ENCODE measurements at regions not wholly inside any gene's neighbourhood (a gene's known extent, or its start where the extent isn't known, plus 50 kb on each side); places are given as distances from the start of the nearest gene placed in this dataset.
"Not testable (repeated sequence)": the region's sequence is repeated elsewhere in the genome, so short reads cannot be mapped to it uniquely, and the experiment has no call there.

GRCh38 chr14:61602003-61602732 lies 93.1 kb upstream of the HIF1A start:
- no peaks in the 10 kb centered on the region for H3K27me3 Mint-ChIP-seq

GRCh38 chr14:61602733-61603077 lies 92.6 kb upstream of the HIF1A start:
- no peaks in the 10 kb centered on the region for H3K9me3 Mint-ChIP-seq
- H3K27me3 Mint-ChIP-seq = no peaks in the 10 kb centered on the region
- peaks cover 9 to 19% (median 15%) of the 10 kb centered on the region in 3 donors for H3K4me1 Mint-ChIP-seq
- no peak overlapping the region for H3K4me3 Mint-ChIP-seq
- no peak overlapping the region for H3K27ac Mint-ChIP-seq
- H3K36me3 Mint-ChIP-seq = peaks cover 3% of the 10 kb centered on the region

More at GRCh38 chr14:61602003-61602732, 93.1 kb upstream of the HIF1A start:
- peaks cover 8 to 19% (median 15%) of the 10 kb centered on the region in 3 donors for H3K4me1 Mint-ChIP-seq
- H3K4me3 Mint-ChIP-seq = peak overlapping the region in 2 of 4 donors; percentile 51 to 60
- H3K36me3 Mint-ChIP-seq = peaks cover 3% of the 10 kb centered on the region
- no peak overlapping the region for H3K27ac Mint-ChIP-seq
- H3K9me3 Mint-ChIP-seq = no peaks in the 10 kb centered on the region

- Mint-ChIP-seq H3K4me1 (peaks cover 9 to 16% (median 13%) of the 10 kb centered on the region in 3 donors), H3K36me3 (peaks cover 3% of the 10 kb centered on the region), H3K27ac (no peak overlapping the region), H3K9me3 (no peaks in the 10 kb centered on the region), H3K27me3 (no peaks in the 10 kb centered on the region), H3K4me3 (no peak overlapping the region)
These were observed 91.6 kb upstream of the HIF1A start for GRCh38 chr14:61603736-61604135.

GRCh38 chr14:61607570-61608244 lies 87.6 kb upstream of the HIF1A start:
- H3K9me3 Mint-ChIP-seq = no peaks in the 10 kb centered on the region

GRCh38 chr14:61608245-61609165 lies 86.8 kb upstream of the HIF1A start:
- Mint-ChIP-seq H3K36me3 (peaks cover 3% of the 10 kb centered on the region), H3K27me3 (no peaks in the 10 kb centered on the region), H3K27ac (no peak overlapping the region), H3K4me1 (peaks cover 0 to 2% (median 2%) of the 10 kb centered on the region in 3 donors), H3K4me3 (no peak overlapping the region), H3K9me3 (no peaks in the 10 kb centered on the region)

More at GRCh38 chr14:61607570-61608244, 87.6 kb upstream of the HIF1A start:
- no peak overlapping the region for H3K4me3 Mint-ChIP-seq
- peaks cover 0 to 2% (median 2%) of the 10 kb centered on the region in 3 donors for H3K4me1 Mint-ChIP-seq
- H3K36me3 Mint-ChIP-seq = peaks cover 3% of the 10 kb centered on the region
- H3K27me3 Mint-ChIP-seq = no peaks in the 10 kb centered on the region
- no peak overlapping the region for H3K27ac Mint-ChIP-seq

GRCh38 chr14:61609191-61609843 lies 86.0 kb upstream of the HIF1A start:
- H3K27me3 Mint-ChIP-seq = no peaks in the 10 kb centered on the region
- H3K36me3 Mint-ChIP-seq = peaks cover 3% of the 10 kb centered on the region
- no peak overlapping the region for H3K4me3 Mint-ChIP-seq
- H3K4me1 Mint-ChIP-seq = peaks cover 0 to 2% (median 2%) of the 10 kb centered on the region in 3 donors
- H3K9me3 Mint-ChIP-seq = no peaks in the 10 kb centered on the region
- H3K27ac Mint-ChIP-seq = no peak overlapping the region

GRCh38 chr14:61609884-61610283 lies 85.4 kb upstream of the HIF1A start:
- H3K4me1 Mint-ChIP-seq = peaks cover 0 to 2% (median under 1%) of the 10 kb centered on the region in 3 donors
- no peaks in the 10 kb centered on the region for H3K9me3 Mint-ChIP-seq
- H3K36me3 Mint-ChIP-seq = peaks cover 3% of the 10 kb centered on the region
- H3K27ac Mint-ChIP-seq = no peak overlapping the region
- H3K4me3 Mint-ChIP-seq = no peak overlapping the region
- H3K27me3 Mint-ChIP-seq = no peaks in the 10 kb centered on the region

- Mint-ChIP-seq H3K27ac (peak overlapping the region in 1 of 3 donors; percentile 14), H3K36me3 (no peaks in the 10 kb centered on the region), H3K9me3 (no peaks in the 10 kb centered on the region), H3K27me3 (no peaks in the 10 kb centered on the region), H3K4me1 (peaks cover 0 to 2% (median 0%) of the 10 kb centered on the region in 3 donors), H3K4me3 (no peak overlapping the region)
These were observed 84.4 kb upstream of the HIF1A start for GRCh38 chr14:61610900-61611299.

- Mint-ChIP-seq H3K36me3 (no peaks in the 10 kb centered on the region), H3K27ac (no peak overlapping the region), H3K9me3 (no peaks in the 10 kb centered on the region), H3K27me3 (no peaks in the 10 kb centered on the region), H3K4me3 (no peak overlapping the region), H3K4me1 (peaks cover 0 to 2% (median 0%) of the 10 kb centered on the region in 3 donors)
These were observed 83.3 kb upstream of the HIF1A start for GRCh38 chr14:61611880-61612630.

GRCh38 chr14:61613006-61613405 lies 82.3 kb upstream of the HIF1A start:
- not testable (repeated sequence) for H3K4me1 Mint-ChIP-seq, H3K27ac Mint-ChIP-seq, H3K36me3 Mint-ChIP-seq, H3K4me3 Mint-ChIP-seq, H3K27me3 Mint-ChIP-seq, H3K9me3 Mint-ChIP-seq

GRCh38 chr14:61614693-61615092 lies 80.6 kb upstream of the HIF1A start:
- H3K27me3 Mint-ChIP-seq = no peaks in the 10 kb centered on the region
- H3K9me3 Mint-ChIP-seq = no peaks in the 10 kb centered on the region
- peaks cover 0 to 4% (median 0%) of the 10 kb centered on the region in 3 donors for H3K4me1 Mint-ChIP-seq
- H3K27ac Mint-ChIP-seq = no peak overlapping the region
- no peaks in the 10 kb centered on the region for H3K36me3 Mint-ChIP-seq
- H3K4me3 Mint-ChIP-seq = no peak overlapping the region

- Mint-ChIP-seq H3K4me1 (peaks cover 0 to 4% (median 0%) of the 10 kb centered on the region in 3 donors), H3K27ac (peak overlapping the region in 1 of 3 donors; percentile 91), H3K9me3 (no peaks in the 10 kb centered on the region), H3K27me3 (no peaks in the 10 kb centered on the region), H3K36me3 (no peaks in the 10 kb centered on the region), H3K4me3 (no peak overlapping the region)
These were observed 79.4 kb upstream of the HIF1A start for GRCh38 chr14:61615743-61616523.

GRCh38 chr14:61616524-61617185 lies 78.7 kb upstream of the HIF1A start:
- Mint-ChIP-seq H3K27me3 (no peaks in the 10 kb centered on the region), H3K36me3 (no peaks in the 10 kb centered on the region), H3K4me3 (no peak overlapping the region), H3K9me3 (no peaks in the 10 kb centered on the region), H3K4me1 (peaks cover 0 to 4% (median 0%) of the 10 kb centered on the region in 3 donors), H3K27ac (no peak overlapping the region)
